ENCODE measurements at regions not wholly inside any gene's neighbourhood (a gene's known extent, or its start where the extent isn't known, plus 50 kb on each side); places are given as distances from the start of the nearest gene placed in this dataset.

DNA sequence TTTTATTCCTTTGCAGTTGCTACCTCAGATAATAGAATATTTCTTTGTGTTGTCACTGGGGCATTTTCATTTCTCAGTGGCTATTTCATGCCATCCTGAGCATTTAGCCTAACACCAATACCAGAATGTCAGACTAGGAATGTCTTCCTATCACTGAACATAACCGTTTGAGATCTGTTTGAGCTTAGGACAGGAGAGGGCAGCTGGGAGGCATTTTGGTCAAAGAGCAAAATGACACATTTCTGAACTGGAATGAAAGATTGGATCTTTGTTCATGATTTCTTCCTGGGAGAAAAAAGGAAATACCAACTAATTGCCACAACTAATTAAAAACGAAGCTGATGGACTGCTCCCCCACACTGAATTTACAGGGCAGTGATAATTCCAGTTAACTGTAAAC, 921.3 kb upstream of the NR2F2 start:
- H3K4me3 Mint-ChIP-seq: no peak overlapping the region
- no peaks in the 10 kb centered on the region for H3K27me3 Mint-ChIP-seq (ENCODE audit: low read depth)
- DNase-seq (ENCODE audit: low spot score) (no peak), ATAC-seq (no peak)
- CTCF ChIA-PET: no interaction called here
- H3K27ac Mint-ChIP-seq: no peak overlapping the region
- H3K36me3 Mint-ChIP-seq: no peaks in the 10 kb centered on the region
- no peaks in the 10 kb centered on the region for H3K4me1 Mint-ChIP-seq
- TF ChIP-seq, protein P1, sequence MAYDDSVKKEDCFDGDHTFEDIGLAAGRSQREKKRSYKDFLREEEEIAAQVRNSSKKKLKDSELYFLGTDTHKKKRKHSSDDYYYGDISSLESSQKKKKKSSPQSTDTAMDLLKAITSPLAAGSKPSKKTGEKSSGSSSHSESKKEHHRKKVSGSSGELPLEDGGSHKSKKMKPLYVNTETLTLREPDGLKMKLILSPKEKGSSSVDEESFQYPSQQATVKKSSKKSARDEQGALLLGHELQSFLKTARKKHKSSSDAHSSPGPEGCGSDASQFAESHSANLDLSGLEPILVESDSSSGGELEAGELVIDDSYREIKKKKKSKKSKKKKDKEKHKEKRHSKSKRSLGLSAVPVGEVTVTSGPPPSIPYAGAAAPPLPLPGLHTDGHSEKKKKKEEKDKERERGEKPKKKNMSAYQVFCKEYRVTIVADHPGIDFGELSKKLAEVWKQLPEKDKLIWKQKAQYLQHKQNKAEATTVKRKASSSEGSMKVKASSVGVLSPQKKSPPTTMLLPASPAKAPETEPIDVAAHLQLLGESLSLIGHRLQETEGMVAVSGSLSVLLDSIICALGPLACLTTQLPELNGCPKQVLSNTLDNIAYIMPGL (CRISPR knock-in tag; IDR thresholded peaks at IDR 0.05): no peak
- no peaks in the 10 kb centered on the region; the same call in 1 of the 2 replicates for H3K9me3 Mint-ChIP-seq
- POLR2A ChIA-PET: no interaction called here

DNA sequence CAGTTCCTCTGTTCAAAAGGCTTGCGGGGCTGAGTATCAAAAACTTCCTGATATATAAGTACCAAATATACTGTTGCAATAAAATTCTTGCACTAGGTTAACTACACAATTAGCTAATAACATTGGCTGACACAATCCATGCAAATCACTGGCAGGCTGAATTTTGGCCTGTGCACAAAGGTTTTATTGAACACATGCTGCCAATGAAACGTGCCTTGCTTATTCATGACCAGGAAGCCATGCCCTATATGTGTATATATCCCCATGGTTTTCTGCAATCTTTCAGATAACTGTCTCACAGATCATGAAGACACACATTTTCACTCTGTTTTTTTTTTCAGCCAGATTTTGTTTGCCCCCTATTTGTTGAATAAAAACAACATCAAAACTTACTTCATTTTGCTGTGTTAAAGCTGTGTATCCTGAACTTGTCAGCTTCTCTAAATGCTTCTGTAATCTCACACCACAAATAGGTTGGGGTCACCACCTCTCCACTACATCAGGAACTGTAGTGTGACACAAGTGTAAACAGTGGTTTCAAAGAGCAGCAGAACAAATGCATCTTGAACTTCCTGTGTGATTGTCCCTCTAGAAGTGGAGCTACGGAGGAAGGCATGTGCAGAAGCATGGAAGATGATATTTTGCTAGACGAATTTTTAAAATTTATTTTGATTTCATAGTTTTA, 920.7 kb upstream of the NR2F2 start:
- ATAC-seq (no peak), DNase-seq (ENCODE audit: low spot score) (no peak)
- Mint-ChIP-seq H3K9me3 (no peaks in the 10 kb centered on the region; the same call in 1 of the 2 replicates), H3K36me3 (no peaks in the 10 kb centered on the region), H3K27me3 (ENCODE audit: low read depth) (no peaks in the 10 kb centered on the region), H3K4me3 (no peak overlapping the region), H3K4me1 (no peaks in the 10 kb centered on the region), H3K27ac (no peak overlapping the region)
- CTCF ChIA-PET: no interaction called here
- no peak for TF ChIP-seq ZNF263 (CRISPR knock-in tag; IDR thresholded peaks at IDR 0.05; ENCODE audit: low read depth)
- TF ChIP-seq, protein P2, sequence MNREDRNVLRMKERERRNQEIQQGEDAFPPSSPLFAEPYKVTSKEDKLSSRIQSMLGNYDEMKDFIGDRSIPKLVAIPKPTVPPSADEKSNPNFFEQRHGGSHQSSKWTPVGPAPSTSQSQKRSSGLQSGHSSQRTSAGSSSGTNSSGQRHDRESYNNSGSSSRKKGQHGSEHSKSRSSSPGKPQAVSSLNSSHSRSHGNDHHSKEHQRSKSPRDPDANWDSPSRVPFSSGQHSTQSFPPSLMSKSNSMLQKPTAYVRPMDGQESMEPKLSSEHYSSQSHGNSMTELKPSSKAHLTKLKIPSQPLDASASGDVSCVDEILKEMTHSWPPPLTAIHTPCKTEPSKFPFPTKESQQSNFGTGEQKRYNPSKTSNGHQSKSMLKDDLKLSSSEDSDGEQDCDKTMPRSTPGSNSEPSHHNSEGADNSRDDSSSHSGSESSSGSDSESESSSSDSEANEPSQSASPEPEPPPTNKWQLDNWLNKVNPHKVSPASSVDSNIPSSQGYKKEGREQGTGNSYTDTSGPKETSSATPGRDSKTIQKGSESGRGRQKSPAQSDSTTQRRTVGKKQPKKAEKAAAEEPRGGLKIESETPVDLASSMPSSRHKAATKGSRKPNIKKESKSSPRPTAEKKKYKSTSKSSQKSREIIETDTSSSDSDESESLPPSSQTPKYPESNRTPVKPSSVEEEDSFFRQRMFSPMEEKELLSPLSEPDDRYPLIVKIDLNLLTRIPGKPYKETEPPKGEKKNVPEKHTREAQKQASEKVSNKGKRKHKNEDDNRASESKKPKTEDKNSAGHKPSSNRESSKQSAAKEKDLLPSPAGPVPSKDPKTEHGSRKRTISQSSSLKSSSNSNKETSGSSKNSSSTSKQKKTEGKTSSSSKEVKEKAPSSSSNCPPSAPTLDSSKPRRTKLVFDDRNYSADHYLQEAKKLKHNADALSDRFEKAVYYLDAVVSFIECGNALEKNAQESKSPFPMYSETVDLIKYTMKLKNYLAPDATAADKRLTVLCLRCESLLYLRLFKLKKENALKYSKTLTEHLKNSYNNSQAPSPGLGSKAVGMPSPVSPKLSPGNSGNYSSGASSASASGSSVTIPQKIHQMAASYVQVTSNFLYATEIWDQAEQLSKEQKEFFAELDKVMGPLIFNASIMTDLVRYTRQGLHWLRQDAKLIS (CRISPR knock-in tag; IDR thresholded peaks at IDR 0.05; ENCODE audit: borderline replicate concordance): no peak
- TF ChIP-seq RORB (CRISPR knock-in tag; IDR thresholded peaks at IDR 0.05): no peak
- TF ChIP-seq, protein P3, sequence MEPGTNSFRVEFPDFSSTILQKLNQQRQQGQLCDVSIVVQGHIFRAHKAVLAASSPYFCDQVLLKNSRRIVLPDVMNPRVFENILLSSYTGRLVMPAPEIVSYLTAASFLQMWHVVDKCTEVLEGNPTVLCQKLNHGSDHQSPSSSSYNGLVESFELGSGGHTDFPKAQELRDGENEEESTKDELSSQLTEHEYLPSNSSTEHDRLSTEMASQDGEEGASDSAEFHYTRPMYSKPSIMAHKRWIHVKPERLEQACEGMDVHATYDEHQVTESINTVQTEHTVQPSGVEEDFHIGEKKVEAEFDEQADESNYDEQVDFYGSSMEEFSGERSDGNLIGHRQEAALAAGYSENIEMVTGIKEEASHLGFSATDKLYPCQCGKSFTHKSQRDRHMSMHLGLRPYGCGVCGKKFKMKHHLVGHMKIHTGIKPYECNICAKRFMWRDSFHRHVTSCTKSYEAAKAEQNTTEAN (CRISPR knock-in tag; IDR thresholded peaks at IDR 0.05): no peak
- no peak for TF ChIP-seq TEAD1 (CRISPR knock-in tag; IDR thresholded peaks at IDR 0.05)
- no peak for TF ChIP-seq FOXP1 (CRISPR knock-in tag; IDR thresholded peaks at IDR 0.05; ENCODE audit: borderline replicate concordance)
- TF ChIP-seq CBFB (CRISPR knock-in tag; IDR thresholded peaks at IDR 0.05; ENCODE audit: low read depth): no peak
- no peak for TF ChIP-seq FOXJ3 (CRISPR knock-in tag; IDR thresholded peaks at IDR 0.05; ENCODE audit: borderline replicate concordance)
- no peak for TF ChIP-seq ZNF671 (CRISPR knock-in tag; IDR thresholded peaks at IDR 0.05)
- no peak for TF ChIP-seq ZNF219 (CRISPR knock-in tag; IDR thresholded peaks at IDR 0.05; ENCODE audit: borderline replicate concordance)
- TF ChIP-seq, protein P4, sequence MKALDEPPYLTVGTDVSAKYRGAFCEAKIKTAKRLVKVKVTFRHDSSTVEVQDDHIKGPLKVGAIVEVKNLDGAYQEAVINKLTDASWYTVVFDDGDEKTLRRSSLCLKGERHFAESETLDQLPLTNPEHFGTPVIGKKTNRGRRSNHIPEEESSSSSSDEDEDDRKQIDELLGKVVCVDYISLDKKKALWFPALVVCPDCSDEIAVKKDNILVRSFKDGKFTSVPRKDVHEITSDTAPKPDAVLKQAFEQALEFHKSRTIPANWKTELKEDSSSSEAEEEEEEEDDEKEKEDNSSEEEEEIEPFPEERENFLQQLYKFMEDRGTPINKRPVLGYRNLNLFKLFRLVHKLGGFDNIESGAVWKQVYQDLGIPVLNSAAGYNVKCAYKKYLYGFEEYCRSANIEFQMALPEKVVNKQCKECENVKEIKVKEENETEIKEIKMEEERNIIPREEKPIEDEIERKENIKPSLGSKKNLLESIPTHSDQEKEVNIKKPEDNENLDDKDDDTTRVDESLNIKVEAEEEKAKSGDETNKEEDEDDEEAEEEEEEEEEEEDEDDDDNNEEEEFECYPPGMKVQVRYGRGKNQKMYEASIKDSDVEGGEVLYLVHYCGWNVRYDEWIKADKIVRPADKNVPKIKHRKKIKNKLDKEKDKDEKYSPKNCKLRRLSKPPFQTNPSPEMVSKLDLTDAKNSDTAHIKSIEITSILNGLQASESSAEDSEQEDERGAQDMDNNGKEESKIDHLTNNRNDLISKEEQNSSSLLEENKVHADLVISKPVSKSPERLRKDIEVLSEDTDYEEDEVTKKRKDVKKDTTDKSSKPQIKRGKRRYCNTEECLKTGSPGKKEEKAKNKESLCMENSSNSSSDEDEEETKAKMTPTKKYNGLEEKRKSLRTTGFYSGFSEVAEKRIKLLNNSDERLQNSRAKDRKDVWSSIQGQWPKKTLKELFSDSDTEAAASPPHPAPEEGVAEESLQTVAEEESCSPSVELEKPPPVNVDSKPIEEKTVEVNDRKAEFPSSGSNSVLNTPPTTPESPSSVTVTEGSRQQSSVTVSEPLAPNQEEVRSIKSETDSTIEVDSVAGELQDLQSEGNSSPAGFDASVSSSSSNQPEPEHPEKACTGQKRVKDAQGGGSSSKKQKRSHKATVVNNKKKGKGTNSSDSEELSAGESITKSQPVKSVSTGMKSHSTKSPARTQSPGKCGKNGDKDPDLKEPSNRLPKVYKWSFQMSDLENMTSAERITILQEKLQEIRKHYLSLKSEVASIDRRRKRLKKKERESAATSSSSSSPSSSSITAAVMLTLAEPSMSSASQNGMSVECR (CRISPR knock-in tag; IDR thresholded peaks at IDR 0.05; ENCODE audit: borderline replicate concordance): no peak
- TF ChIP-seq ZNF416 (CRISPR knock-in tag; IDR thresholded peaks at IDR 0.05): no peak
- TF ChIP-seq, protein P5, sequence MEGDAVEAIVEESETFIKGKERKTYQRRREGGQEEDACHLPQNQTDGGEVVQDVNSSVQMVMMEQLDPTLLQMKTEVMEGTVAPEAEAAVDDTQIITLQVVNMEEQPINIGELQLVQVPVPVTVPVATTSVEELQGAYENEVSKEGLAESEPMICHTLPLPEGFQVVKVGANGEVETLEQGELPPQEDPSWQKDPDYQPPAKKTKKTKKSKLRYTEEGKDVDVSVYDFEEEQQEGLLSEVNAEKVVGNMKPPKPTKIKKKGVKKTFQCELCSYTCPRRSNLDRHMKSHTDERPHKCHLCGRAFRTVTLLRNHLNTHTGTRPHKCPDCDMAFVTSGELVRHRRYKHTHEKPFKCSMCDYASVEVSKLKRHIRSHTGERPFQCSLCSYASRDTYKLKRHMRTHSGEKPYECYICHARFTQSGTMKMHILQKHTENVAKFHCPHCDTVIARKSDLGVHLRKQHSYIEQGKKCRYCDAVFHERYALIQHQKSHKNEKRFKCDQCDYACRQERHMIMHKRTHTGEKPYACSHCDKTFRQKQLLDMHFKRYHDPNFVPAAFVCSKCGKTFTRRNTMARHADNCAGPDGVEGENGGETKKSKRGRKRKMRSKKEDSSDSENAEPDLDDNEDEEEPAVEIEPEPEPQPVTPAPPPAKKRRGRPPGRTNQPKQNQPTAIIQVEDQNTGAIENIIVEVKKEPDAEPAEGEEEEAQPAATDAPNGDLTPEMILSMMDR (IDR thresholded peaks at IDR 0.05): no peak
- no peak for TF ChIP-seq MXD4 (CRISPR knock-in tag; IDR thresholded peaks at IDR 0.05; ENCODE audit: borderline replicate concordance)
- TF ChIP-seq ELF4 (CRISPR knock-in tag; IDR thresholded peaks at IDR 0.05; ENCODE audit: low read depth): no peak
- TF ChIP-seq, protein P6, sequence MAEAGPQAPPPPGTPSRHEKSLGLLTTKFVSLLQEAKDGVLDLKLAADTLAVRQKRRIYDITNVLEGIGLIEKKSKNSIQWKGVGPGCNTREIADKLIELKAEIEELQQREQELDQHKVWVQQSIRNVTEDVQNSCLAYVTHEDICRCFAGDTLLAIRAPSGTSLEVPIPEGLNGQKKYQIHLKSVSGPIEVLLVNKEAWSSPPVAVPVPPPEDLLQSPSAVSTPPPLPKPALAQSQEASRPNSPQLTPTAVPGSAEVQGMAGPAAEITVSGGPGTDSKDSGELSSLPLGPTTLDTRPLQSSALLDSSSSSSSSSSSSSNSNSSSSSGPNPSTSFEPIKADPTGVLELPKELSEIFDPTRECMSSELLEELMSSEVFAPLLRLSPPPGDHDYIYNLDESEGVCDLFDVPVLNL (CRISPR knock-in tag; IDR thresholded peaks at IDR 0.05; ENCODE audit: borderline replicate concordance, low read depth): no peak
- POLR2A ChIA-PET: no interaction called here
